C4-2B (cell line): ENCODE measurements at regions not wholly inside any gene's neighbourhood (a gene's known extent, or its start where the extent isn't known, plus 50 kb on each side); places are given as distances from the start of the nearest gene placed in this dataset.

ENCODE experiments used
- CTCF ChIP-seq: fragments of 450-650 bp; conservative IDR thresholded peaks from 2 replicates; pipeline ENCODE4 v1.5.1; 2017; ENCODE audit warnings: mild to moderate bottlenecking
- ZFX ChIP-seq: fragments of 450-650 bp; IDR thresholded peaks from 2 replicates; pipeline ENCODE4 v1.6.1; 2017

- TF ChIP-seq CTCF (no peak), ZFX (no peak)
Measured at GRCh38 chr5:101174981-101175380, 271.9 kb upstream of the ST8SIA4 start.
